ENCODE measurements at regions not wholly inside any gene's neighbourhood (a gene's known extent, or its start where the extent isn't known, plus 50 kb on each side); places are given as distances from the start of the nearest gene placed in this dataset.
"Not testable (repeated sequence)": the region's sequence is repeated elsewhere in the genome, so short reads cannot be mapped to it uniquely, and the experiment has no call there.

GRCh38 chr14:27908484-27908883 is 858.1 kb upstream of the FOXG1 start:
- H3K9ac ChIP-seq (ENCODE audit: low read depth, low read length); H3K4me3 ChIP-seq (ENCODE audit: low read depth, low read length); H3K9me3 ChIP-seq (ENCODE audit: control insufficient read depth, insufficient read depth, low read length); H3K27ac ChIP-seq (ENCODE audit: low read depth, low read length); H3K27me3 ChIP-seq (ENCODE audit: control insufficient read depth, insufficient read depth, low read length); H3K36me3 ChIP-seq (ENCODE audit: control insufficient read depth, insufficient read depth, low read length); H3K4me1 ChIP-seq (ENCODE audit: control insufficient read depth, insufficient read depth, low read length): not testable (repeated sequence)

- Histone ChIP-seq H3K9ac (ENCODE audit: low read depth, low read length) (no peak overlapping the region), H3K27me3 (ENCODE audit: control insufficient read depth, insufficient read depth, low read length) (no peaks in the 10 kb centered on the region), H3K9me3 (ENCODE audit: control insufficient read depth, insufficient read depth, low read length) (no peaks in the 10 kb centered on the region), H3K27ac (ENCODE audit: low read depth, low read length) (no peak overlapping the region), H3K36me3 (ENCODE audit: control insufficient read depth, insufficient read depth, low read length) (no peaks in the 10 kb centered on the region), H3K4me1 (ENCODE audit: control insufficient read depth, insufficient read depth, low read length) (peaks cover 7% of the 10 kb centered on the region; the same call in 1 of the 2 replicates), H3K4me3 (ENCODE audit: low read depth, low read length) (no peak overlapping the region)
Observed at GRCh38 chr14:27916326-27916725, 850.3 kb upstream of the FOXG1 start.

GRCh38 chr14:27917896-27918295 is 848.7 kb upstream of the FOXG1 start:
- Histone ChIP-seq H3K9ac (ENCODE audit: low read depth, low read length) (no peak overlapping the region), H3K9me3 (ENCODE audit: control insufficient read depth, insufficient read depth, low read length) (no peaks in the 10 kb centered on the region)

GRCh38 chr14:27927519-27927918 is 839.1 kb upstream of the FOXG1 start:
- Histone ChIP-seq H3K9ac (ENCODE audit: low read depth, low read length) (no peak overlapping the region), H3K9me3 (ENCODE audit: control insufficient read depth, insufficient read depth, low read length) (no peaks in the 10 kb centered on the region), H3K36me3 (ENCODE audit: control insufficient read depth, insufficient read depth, low read length) (no peaks in the 10 kb centered on the region), H3K4me1 (ENCODE audit: control insufficient read depth, insufficient read depth, low read length) (peaks cover 13% of the 10 kb centered on the region), H3K27me3 (ENCODE audit: control insufficient read depth, insufficient read depth, low read length) (no peaks in the 10 kb centered on the region), H3K27ac (ENCODE audit: low read depth, low read length) (no peak overlapping the region), H3K4me3 (ENCODE audit: low read depth, low read length) (no peak overlapping the region)

More at GRCh38 chr14:27917896-27918295, 848.7 kb upstream of the FOXG1 start:
- Histone ChIP-seq H3K27ac (ENCODE audit: low read depth, low read length) (no peak overlapping the region), H3K27me3 (ENCODE audit: control insufficient read depth, insufficient read depth, low read length) (no peaks in the 10 kb centered on the region), H3K4me1 (ENCODE audit: control insufficient read depth, insufficient read depth, low read length) (peaks cover 7% of the 10 kb centered on the region; the same call in 1 of the 2 replicates), H3K4me3 (ENCODE audit: low read depth, low read length) (no peak overlapping the region), H3K36me3 (ENCODE audit: control insufficient read depth, insufficient read depth, low read length) (no peaks in the 10 kb centered on the region)

- no peak overlapping the region for H3K27ac ChIP-seq (ENCODE audit: low read depth, low read length)
- no peak overlapping the region for H3K9ac ChIP-seq (ENCODE audit: low read depth, low read length)
- H3K9me3 ChIP-seq (ENCODE audit: control insufficient read depth, insufficient read depth, low read length) = no peaks in the 10 kb centered on the region
- no peak overlapping the region for H3K4me3 ChIP-seq (ENCODE audit: low read depth, low read length)
- H3K36me3 ChIP-seq (ENCODE audit: control insufficient read depth, insufficient read depth, low read length) = no peaks in the 10 kb centered on the region
- no peaks in the 10 kb centered on the region for H3K27me3 ChIP-seq (ENCODE audit: control insufficient read depth, insufficient read depth, low read length)
- peaks cover 13% of the 10 kb centered on the region for H3K4me1 ChIP-seq (ENCODE audit: control insufficient read depth, insufficient read depth, low read length)
Observed at GRCh38 chr14:27929797-27930347, 836.7 kb upstream of the FOXG1 start.

- H3K27me3 ChIP-seq (ENCODE audit: control insufficient read depth, insufficient read depth, low read length) = no peaks in the 10 kb centered on the region
- H3K4me1 ChIP-seq (ENCODE audit: control insufficient read depth, insufficient read depth, low read length) = no peaks in the 10 kb centered on the region
- H3K9me3 ChIP-seq (ENCODE audit: control insufficient read depth, insufficient read depth, low read length) = no peaks in the 10 kb centered on the region
- H3K27ac ChIP-seq (ENCODE audit: low read depth, low read length) = no peak overlapping the region
- no peaks in the 10 kb centered on the region for H3K36me3 ChIP-seq (ENCODE audit: control insufficient read depth, insufficient read depth, low read length)
- no peak overlapping the region for H3K9ac ChIP-seq (ENCODE audit: low read depth, low read length)
- H3K4me3 ChIP-seq (ENCODE audit: low read depth, low read length) = no peak overlapping the region
Observed at GRCh38 chr14:27938392-27938791, 828.2 kb upstream of the FOXG1 start.

GRCh38 chr14:27945512-27945911 is 821.1 kb upstream of the FOXG1 start:
- H3K4me1 ChIP-seq (ENCODE audit: control insufficient read depth, insufficient read depth, low read length) = peaks cover 4% of the 10 kb centered on the region
- no peak overlapping the region for H3K27ac ChIP-seq (ENCODE audit: low read depth, low read length)
- H3K9me3 ChIP-seq (ENCODE audit: control insufficient read depth, insufficient read depth, low read length) = no peaks in the 10 kb centered on the region
- H3K4me3 ChIP-seq (ENCODE audit: low read depth, low read length) = no peak overlapping the region
- H3K9ac ChIP-seq (ENCODE audit: low read depth, low read length) = no peak overlapping the region
- H3K36me3 ChIP-seq (ENCODE audit: control insufficient read depth, insufficient read depth, low read length) = no peaks in the 10 kb centered on the region
- H3K27me3 ChIP-seq (ENCODE audit: control insufficient read depth, insufficient read depth, low read length) = no peaks in the 10 kb centered on the region

GRCh38 chr14:27958757-27959156 is 807.8 kb upstream of the FOXG1 start:
- H3K4me3 ChIP-seq (ENCODE audit: low read depth, low read length) = no peak overlapping the region
- H3K27me3 ChIP-seq (ENCODE audit: control insufficient read depth, insufficient read depth, low read length) = no peaks in the 10 kb centered on the region
- H3K27ac ChIP-seq (ENCODE audit: low read depth, low read length) = no peak overlapping the region
- no peaks in the 10 kb centered on the region for H3K36me3 ChIP-seq (ENCODE audit: control insufficient read depth, insufficient read depth, low read length)
- no peaks in the 10 kb centered on the region for H3K4me1 ChIP-seq (ENCODE audit: control insufficient read depth, insufficient read depth, low read length)
- H3K9ac ChIP-seq (ENCODE audit: low read depth, low read length) = no peak overlapping the region
- no peaks in the 10 kb centered on the region for H3K9me3 ChIP-seq (ENCODE audit: control insufficient read depth, insufficient read depth, low read length)

GRCh38 chr14:27995691-27996090 is 770.9 kb upstream of the FOXG1 start:
- Histone ChIP-seq H3K4me1 (ENCODE audit: control insufficient read depth, insufficient read depth, low read length) (no peaks in the 10 kb centered on the region), H3K27ac (ENCODE audit: low read depth, low read length) (no peak overlapping the region), H3K36me3 (ENCODE audit: control insufficient read depth, insufficient read depth, low read length) (no peaks in the 10 kb centered on the region), H3K9ac (ENCODE audit: low read depth, low read length) (no peak overlapping the region), H3K4me3 (ENCODE audit: low read depth, low read length) (no peak overlapping the region), H3K9me3 (ENCODE audit: control insufficient read depth, insufficient read depth, low read length) (no peaks in the 10 kb centered on the region), H3K27me3 (ENCODE audit: control insufficient read depth, insufficient read depth, low read length) (no peaks in the 10 kb centered on the region)

- no peaks in the 10 kb centered on the region for H3K4me1 ChIP-seq (ENCODE audit: control insufficient read depth, insufficient read depth, low read length)
- no peak overlapping the region for H3K4me3 ChIP-seq (ENCODE audit: low read depth, low read length)
- H3K27me3 ChIP-seq (ENCODE audit: control insufficient read depth, insufficient read depth, low read length) = no peaks in the 10 kb centered on the region
- H3K27ac ChIP-seq (ENCODE audit: low read depth, low read length) = no peak overlapping the region
- no peaks in the 10 kb centered on the region for H3K36me3 ChIP-seq (ENCODE audit: control insufficient read depth, insufficient read depth, low read length)
- no peak overlapping the region for H3K9ac ChIP-seq (ENCODE audit: low read depth, low read length)
- no peaks in the 10 kb centered on the region for H3K9me3 ChIP-seq (ENCODE audit: control insufficient read depth, insufficient read depth, low read length)
Observed at GRCh38 chr14:28001002-28001401, 765.6 kb upstream of the FOXG1 start.

- H3K4me3 ChIP-seq (ENCODE audit: low read depth, low read length) = no peak overlapping the region
- H3K27me3 ChIP-seq (ENCODE audit: control insufficient read depth, insufficient read depth, low read length) = no peaks in the 10 kb centered on the region
- H3K27ac ChIP-seq (ENCODE audit: low read depth, low read length) = no peak overlapping the region
- H3K4me1 ChIP-seq (ENCODE audit: control insufficient read depth, insufficient read depth, low read length) = no peaks in the 10 kb centered on the region
- H3K36me3 ChIP-seq (ENCODE audit: control insufficient read depth, insufficient read depth, low read length) = no peaks in the 10 kb centered on the region
- no peaks in the 10 kb centered on the region for H3K9me3 ChIP-seq (ENCODE audit: control insufficient read depth, insufficient read depth, low read length)
- no peak overlapping the region for H3K9ac ChIP-seq (ENCODE audit: low read depth, low read length)
Observed at GRCh38 chr14:28012629-28013415, 753.8 kb upstream of the FOXG1 start.
